ENCODE measurements at regions not wholly inside any gene's neighbourhood (a gene's known extent, or its start where the extent isn't known, plus 50 kb on each side); places are given as distances from the start of the nearest gene placed in this dataset.

DNA sequence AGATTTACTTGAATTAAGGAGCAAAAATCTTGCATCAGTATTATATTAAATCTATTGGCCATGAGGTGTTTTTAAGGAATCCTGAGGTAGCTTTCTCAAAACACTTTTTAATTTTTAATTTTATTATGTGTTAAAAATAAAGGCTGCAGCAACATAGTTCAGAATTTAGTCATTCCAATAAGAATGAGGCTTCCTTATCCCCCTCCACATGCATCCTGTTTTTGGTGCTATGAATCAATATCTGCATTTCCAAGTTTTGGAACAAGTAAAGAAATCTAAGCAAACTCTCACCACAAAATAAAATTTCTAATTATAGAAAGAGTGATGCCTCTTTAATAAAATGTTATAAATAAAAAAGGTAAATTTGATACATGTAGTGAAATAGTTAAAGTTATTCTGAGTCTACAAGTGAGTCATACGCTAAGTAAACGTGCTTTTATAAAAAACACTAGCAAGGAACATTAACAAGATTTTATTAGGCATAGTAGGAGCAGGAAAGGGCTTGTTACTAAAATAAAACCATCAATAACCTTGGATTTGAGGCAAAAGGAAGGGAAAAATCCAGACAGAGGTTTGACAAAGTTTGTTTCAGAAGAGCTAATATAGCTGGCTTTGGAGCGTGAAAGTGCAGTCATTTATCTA, 1218.0 kb downstream of the NSUN3 start:
- TF ChIP-seq YY1 (IDR thresholded peaks at IDR 0.05; ENCODE audit: insufficient read depth, insufficient read length) = no peak
- no peak for TF ChIP-seq ZNF274 (IDR thresholded peaks at IDR 0.05; ENCODE audit: low read depth, low read length)
